ENCODE measurements at regions not wholly inside any gene's neighbourhood (a gene's known extent, or its start where the extent isn't known, plus 50 kb on each side); places are given as distances from the start of the nearest gene placed in this dataset.

DNA sequence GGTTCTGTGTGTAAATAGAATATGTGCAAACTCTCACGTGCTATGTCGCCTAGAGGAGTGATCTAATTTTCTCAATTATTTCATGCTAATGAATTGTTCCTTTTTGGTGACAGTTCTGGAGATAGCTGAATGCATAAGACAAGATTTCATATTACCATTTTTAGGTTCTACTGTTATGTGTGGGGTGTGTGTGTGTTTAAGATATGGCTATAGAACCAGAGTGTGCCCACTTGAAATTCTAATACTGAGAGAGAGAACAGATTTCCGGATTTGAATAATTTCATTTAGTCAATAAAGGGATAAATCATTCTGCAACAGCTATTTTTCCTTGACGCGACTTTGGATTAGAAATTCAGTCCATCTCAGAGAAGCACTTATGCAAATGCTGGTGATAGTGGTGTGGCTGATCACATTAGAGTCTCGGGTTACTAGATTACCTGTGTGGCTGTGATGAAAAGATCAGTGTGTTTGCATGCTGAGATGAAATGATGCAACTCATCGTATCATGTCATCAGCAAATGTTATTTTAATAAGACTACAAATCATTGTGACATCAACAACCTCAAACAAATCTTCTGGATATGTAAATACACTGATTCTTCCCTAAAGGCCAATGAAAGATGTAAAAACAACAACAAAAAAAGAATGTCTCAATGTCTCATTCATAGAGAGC lies 415.9 kb downstream of the EPHA4 start:
- no peak for DNase-seq (ENCODE audit: low read depth)

DNA sequence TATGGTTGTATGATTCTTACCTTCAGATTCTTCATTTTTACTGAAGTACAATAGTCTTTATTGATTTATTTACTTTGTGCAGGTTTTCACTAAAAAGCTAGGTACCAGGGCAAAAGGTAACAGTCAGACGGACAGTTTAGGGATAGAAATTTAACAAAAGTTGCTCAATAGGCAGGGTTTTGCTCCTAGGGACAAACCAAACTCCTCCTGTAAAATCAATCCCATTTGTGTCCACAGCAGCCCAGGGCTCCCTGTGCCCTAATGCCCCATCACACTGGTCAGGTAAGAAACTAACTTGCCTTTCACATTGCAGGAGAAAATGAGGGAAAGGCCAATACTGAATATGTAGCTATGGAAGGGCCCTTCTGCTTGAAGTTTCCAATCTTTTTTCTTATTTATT lies 410.9 kb downstream of the EPHA4 start:
- no peak for DNase-seq (ENCODE audit: low read depth)

DNA sequence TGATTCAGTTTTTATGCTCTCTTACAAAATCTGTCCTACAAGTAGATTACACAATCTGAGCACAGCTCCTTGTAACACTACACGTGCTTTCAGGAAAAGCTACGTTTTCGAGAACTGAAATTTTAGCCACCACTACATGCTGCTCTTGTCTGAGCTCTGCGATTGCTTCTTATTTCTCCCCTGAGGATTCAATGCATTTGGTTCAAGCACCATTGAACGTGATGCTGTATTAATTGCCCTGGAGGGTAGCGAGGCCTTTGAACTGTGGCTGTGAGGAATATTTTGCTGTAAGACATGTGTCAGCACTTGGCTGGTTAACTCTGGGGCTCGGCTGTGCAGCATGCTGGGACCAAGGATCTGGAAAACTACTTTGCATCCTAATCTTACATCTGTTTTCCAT lies 405.8 kb downstream of the EPHA4 start:
- no peak for DNase-seq (ENCODE audit: low read depth)

DNA sequence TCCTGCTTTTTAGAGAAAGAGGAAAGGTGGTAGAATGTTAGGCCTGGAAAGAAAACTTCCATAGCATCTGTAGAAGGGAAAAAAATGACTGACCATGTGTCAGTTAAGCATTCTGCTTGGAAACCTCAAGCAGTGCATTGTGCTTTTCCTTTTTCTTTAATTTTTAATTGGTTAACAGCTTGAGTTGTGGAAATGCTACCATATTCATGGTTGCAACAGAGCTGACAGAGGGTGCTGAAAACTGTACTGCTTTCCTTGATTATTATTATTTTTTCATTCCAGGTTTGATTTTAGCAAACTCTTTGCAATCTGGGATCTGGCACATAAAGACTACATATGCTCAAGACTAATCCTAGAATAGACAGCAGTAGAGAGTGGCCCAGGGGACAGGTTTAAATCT lies 404.5 kb downstream of the EPHA4 start:
- DNase-seq (ENCODE audit: low read depth): no peak

DNA sequence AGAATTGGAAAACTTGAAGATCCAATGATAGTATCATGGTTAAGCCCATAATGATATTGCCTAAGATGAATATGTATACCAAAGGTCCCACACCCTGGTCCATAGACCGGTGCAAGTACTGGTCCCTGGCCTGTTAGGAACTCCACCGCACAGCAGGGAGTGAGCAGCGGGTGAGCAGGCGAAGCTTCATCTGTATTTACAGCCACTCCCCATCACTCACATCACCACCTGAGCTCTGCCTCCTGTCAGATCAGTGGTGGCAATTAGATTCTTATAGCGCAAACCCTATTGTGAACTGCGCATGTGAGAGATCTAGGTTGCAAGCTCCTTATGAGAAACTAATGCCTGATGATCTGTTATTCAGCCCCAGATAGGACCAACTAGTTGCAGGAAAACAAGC lies 402.4 kb downstream of the EPHA4 start:
- no peak for DNase-seq (ENCODE audit: low read depth)

DNA sequence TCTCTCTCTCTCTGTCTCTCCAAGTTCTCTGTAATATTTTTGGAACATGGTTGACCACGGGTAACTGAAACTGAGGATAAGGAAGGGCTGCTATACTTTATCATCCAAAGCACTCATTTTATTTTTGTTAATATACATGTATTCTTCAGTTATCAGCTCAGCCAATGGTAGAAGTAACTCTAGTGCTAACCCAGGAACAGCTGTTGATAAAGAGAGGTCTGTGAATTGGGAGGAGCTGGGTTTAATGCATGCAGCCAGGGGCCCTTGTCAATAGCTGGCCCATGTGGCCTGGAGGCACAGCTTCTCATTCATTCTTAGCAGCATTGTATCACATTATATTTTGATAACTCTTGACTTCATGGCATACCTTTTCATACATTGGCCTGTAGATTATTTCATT lies 401.6 kb downstream of the EPHA4 start:
- DNase-seq (ENCODE audit: low read depth): no peak

DNA sequence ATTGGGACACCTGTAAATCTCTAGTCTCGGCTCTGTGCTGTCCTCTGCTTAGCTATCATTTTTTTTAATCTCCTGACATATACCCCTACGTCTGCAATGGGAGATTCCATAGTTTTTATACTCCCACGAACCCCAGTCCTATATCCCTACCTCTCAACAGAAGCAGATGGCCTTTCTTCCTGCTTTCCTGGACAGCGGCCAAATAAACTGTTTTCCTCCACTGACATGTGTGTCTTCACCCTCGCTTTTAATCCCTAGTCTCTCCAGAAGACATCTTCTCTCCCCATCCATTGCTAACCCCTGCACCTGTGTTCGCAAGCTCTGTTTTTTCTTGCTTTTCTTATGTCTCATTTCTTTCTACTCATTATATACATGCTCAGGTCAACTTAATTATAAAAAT lies 395.4 kb downstream of the EPHA4 start:
- no peak for DNase-seq (ENCODE audit: low read depth)

DNA sequence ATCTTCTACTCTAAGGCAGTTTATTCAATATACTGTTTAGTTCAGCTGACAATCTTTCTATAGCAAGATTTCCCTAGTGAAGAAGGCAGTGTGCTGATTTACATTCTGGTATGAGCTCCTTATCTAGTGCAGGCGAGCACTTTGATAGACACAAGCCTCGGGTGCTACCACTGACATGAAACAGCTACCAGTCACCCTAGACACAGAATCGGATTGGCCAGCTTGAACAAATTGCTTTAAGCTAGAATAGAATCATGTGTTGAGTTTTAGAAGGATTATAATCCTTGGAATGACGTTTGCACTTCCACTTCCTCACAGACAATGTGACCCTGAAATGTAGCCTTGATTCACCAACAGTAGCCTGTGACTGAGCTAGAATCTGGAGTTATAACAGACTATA lies 394.0 kb downstream of the EPHA4 start:
- no peak for DNase-seq (ENCODE audit: low read depth)

DNA sequence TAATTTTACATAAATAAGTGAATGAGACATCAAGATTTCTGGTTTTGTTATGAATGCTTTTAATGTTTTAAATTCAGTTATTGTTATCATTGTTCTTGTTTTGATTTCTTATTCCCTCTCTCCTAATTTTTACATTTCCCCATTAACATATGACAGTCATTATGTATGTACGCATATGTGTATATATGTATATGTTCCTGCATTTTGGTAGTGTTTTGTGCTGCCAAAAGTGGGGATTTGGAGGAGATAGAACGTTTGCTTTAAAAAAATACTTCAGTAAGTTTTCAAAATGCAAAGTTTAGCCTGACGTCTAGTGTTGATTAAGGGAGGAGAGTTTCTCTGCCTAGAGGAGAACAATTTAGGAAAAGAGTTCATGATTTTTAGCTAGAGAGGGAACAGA lies 385.2 kb downstream of the EPHA4 start:
- no peak for DNase-seq (ENCODE audit: low read depth)

DNA sequence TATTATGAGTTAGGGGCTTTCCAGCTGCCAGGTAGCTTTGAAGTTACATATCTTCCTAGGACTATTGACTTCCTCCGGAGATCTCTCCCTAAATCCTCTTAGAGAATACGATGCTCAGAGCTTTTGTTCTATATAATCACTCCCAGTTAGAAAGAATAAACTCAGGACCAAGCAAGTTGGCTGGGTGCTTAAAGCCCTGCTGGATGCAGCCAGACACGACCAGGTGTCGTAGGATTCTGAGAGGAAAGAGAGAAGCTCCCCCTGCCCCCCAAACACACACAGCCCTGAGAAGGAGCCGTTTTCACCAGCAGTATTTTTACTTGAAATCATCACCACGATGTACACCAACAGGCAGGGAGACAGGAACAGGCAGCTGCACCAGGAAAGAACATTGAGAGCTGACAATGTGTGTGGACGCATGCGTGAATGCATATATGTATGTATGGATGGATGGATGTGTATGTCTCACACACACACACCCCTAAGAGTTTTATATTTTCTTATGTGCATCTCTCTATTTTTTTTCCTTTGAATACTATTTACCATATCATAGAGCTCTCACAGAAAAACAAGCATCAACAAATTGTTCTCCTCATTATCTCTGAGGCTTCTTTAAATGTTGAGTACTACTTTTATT lies 382.6 kb downstream of the EPHA4 start:
- DNase-seq (ENCODE audit: low read depth): no peak

DNA sequence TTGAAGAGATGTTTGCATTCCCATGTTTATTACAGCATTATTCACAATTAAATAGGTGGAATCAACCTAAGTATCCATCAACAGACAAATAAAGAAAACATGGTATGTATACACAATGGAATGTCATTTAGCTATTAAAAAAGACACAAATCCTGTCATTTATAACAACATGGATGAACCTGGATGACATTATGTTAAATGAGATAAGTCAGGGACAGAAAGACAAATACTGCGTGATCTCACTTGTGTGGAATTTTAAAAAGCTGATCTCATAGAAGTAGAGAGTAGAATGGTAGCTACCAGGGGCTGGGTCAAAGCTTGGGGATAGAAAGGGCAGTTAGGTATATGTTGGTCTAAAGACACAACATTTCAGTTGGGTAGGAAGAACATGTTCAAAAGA lies 376.3 kb downstream of the EPHA4 start:
- DNase-seq (ENCODE audit: low read depth): no peak

DNA sequence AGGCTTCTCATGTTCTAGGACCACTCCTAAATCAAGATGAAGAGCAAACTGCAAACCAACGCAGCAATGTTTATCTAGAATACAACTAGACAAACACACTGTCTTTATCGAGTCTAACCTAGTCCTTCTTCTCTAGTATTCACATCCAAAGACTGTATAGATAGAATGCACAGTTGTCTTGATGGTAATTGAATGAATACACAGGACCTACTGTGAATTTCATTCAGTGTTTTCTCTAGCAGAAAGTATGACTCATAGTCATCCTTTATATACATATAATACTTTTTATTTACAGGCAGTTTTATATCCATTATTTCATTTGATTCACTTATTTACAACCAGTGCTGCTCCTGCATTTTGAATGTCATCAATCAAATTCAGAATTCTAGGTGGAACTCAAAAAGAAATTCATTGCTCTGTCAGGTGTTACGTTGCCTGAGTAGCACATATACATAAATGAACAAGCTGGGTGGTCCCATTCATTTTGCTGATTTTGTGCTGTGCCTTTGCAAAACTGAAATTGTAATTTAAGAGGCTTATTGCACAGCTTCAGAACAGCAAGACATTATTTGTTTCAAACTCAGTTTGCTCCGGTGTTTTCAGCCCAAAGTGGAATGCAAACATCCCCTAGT lies 374.8 kb downstream of the EPHA4 start:
- no peak for DNase-seq (ENCODE audit: low read depth)

DNA sequence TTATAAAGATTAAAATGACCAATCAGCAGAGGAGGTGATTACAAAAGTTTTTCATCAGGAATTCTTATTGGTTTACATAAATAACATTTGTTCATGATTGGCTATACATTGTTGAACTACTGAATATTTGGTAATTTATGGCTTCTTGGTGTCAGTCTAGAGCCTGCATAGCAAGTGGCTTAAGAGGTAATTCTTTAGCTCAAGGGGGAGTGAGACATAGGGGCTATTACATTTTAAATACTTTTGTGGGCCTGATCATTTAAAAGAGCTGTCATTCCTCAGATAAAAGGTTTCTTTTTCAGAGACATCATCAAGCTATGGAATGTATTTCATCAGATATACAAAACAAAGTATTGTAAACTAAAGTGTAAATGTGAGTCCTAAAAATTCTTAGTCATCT lies 373.8 kb downstream of the EPHA4 start:
- no peak for DNase-seq (ENCODE audit: low read depth)

DNA sequence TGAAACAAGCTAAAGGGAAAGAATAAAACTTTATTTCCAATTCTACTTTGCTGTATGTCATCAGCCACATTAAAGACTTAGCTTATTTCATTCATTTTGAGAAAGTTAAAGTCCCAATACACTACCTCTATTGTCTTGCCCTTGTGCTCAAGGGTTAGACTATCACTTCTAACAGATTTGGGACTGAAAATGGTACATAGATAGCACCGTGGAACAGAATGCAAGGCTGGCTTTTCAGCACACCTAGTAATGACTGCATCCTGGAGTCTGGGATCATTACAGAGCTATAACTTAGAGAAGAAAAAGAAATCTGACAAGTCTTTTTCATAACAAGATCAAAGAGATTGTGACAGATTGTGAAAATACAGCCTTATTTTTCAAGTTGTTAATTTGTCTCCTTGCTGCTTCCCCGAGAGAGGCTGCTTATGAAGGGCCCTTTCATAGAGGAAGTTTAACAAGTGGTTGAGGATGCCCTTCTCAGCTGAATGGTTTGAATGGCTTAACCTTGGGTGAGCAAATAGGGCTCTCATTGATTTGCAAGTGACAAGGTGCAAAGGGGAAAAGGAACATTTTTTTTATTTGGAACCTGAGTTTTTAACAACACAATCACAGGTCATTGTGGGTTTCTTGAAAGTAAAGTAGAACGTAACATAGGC lies 371.8 kb downstream of the EPHA4 start:
- DNase-seq (ENCODE audit: low read depth): no peak

DNA sequence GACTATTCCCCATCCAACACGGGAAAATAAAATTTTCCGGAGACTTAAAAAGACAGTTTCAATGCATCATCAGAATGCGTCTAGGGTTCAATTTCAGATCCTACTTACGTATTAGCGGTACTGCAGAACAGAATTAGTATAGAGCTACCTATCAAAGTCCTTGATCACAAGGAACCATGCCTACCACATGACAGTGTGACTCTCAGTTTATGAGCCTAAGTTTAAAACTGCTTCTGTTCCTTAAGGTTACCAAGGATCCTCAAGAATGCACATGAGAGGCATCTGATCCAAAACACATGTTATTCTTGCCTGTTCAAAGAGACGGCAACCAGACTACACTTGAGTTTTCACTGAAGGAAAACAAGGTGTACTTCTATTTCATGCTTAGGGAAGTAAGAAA lies 369.7 kb downstream of the EPHA4 start:
- DNase-seq (ENCODE audit: low read depth): no peak

DNA sequence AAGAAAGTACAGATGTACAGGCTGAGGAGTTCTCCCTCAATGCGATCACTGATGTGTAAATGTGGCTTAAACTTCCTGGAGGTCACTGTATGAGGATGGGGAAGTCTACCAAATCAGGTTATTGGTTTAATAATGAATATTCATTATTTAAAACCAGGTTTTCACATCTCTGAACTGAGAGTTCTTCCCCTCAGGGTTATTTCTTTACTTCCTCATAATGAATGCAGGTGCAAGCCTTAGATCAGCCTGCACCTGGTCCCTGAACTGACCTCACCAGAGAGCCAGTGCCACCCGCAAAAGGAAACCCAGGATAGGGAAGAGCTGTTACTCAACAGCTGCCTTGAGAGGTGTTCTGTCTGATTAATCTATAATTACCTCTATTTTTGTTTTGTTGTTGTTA lies 369.0 kb downstream of the EPHA4 start:
- DNase-seq (ENCODE audit: low read depth): no peak

DNA sequence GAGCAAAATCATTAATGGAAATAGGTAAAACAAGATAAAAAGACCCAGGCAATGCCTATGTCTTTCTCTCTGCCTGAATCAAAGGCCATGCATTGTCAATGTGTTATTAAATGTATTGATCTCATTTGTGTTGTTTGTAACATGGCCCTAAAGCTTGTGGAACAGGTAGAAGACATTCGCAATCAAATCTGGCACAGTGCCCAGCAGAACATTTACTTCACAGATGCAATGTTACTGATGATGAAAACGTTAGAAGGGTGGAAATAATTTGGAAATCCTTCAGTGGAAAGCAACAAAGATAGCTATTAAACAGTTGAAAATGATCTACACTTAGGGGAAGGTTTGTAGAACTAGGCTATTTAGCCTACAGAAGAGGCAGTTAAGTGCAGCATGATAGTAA lies 368.2 kb downstream of the EPHA4 start:
- no peak for DNase-seq (ENCODE audit: low read depth)

DNA sequence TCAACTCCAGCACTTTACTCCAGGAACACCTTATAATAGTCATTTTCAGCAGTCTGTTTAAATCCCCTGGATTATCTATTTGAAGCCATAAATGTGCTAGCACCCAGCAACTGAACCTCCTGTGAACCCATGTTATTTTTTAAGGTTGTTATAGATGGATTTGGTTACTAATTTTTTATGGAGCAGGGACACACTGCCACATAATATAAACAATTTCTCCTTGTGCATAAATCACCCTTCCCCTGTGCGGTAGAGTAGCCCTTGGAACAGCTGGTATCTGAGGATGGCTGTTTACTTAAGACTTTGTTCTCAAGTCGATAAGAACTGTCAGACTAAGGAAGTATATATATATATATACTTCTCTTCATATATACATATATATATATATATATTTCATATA lies 367.4 kb downstream of the EPHA4 start:
- DNase-seq (ENCODE audit: low read depth): no peak

DNA sequence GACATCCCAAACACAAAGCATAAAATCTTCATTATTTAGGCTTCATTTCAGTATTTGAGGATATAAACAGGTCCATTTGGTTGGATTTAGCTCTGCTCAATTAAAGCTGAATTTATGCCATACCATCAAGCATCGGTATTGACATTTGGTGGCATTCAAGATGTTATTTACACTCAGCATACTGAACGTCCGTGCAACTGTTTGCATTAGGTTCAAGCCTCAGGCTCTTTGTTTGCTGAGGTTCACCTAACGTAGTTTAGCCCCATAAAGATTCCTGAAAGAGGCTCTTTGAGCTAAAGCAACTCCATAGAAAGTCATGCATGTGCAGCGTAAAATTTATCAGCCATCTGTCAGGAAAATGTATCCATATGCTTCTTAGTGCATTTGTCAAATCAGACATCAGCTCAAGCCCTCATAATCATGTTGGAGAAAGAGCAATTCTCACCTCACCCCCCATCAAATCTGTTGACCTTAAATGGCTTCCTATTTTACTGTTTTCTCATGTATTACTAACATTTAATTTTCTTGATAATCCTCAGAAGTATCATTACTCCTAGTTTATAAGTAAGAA lies 366.9 kb downstream of the EPHA4 start:
- DNase-seq (ENCODE audit: low read depth): no peak

DNA sequence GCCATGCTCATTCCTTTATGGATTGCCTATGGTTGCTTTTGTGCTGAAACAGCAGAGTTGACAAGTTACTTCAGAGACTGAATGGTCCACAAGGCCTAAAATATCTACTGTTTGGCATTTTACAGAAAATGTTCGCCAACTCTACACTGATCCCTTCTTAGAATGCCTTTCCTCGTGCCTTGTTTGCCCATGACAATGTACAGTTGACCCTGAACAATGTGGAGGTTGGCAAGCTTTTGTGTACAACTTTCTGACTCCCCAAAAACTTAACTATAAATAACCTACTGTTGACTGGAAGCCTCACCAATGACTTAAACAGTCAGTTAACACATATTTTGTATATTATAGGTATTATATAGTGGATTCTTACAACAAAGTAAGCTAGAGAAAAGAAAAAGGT lies 361.4 kb downstream of the EPHA4 start:
- DNase-seq (ENCODE audit: low read depth): no peak

DNA sequence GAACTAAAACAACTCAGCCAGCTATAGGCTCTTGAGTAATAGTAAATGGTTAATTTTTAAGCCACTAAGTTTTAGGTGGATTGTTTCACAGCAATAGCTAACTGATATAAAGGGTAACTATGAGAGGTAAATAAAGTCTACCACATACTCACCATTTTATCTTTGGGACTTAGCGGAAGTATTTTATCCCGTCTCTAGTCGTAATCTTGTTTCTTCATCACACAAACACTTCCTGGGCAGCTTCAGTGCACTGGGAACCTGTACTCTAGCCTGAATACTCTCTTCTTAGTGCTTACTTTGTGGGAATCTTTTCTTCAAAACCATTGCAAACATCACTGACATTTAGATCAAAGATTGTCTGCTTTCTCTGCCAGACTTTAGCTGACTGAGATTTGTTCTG lies 360.5 kb downstream of the EPHA4 start:
- no peak for DNase-seq (ENCODE audit: low read depth)

DNA sequence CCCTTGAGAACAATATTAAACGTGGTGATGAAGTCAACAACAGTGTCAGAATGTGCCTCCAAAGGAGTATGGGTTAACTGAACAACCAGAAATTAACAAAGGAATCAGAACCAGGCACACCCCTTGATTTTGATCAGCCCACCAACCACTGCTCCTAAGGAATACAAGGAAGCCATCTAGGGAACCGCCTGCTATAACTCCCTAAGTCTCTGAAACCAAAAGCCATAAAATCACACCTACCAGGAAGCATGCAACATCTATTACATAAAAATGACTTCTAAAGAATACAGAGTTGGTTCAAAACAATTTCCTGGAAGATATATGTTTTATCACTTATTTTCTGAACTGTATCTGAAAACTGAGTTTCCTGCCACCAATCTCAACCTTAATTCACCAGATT lies 360.0 kb downstream of the EPHA4 start:
- DNase-seq (ENCODE audit: low read depth): no peak

DNA sequence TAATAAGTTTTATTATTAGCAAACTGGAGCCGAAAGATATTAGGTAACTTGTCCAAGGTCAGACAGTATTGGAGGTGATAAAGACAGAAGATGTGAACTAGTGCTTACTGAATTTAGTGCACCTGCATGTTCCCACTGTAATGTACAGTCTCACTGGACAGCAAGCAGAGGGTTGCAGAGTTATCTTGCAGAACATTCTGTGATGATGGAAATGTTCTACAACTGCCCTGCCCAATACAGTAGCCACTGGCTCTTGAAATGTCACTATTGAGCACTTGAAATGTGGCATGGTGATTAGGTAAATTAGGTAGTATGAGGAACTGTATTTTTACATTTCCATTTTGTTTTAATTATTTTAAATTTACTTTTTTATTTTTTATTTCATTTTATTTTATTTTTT lies 356.6 kb downstream of the EPHA4 start:
- DNase-seq (ENCODE audit: low read depth): no peak

Measured in stimulated activated CD8-positive, alpha-beta memory T cell treated with anti-CD3 and anti-CD28 coated beads, Interleukin-12 subunit alpha, Interleukin-12 subunit beta, amount 100 ng/mL, for 1 hour (primary cell).